ENCODE measurements at regions not wholly inside any gene's neighbourhood (a gene's known extent, or its start where the extent isn't known, plus 50 kb on each side); places are given as distances from the start of the nearest gene placed in this dataset.

DNA sequence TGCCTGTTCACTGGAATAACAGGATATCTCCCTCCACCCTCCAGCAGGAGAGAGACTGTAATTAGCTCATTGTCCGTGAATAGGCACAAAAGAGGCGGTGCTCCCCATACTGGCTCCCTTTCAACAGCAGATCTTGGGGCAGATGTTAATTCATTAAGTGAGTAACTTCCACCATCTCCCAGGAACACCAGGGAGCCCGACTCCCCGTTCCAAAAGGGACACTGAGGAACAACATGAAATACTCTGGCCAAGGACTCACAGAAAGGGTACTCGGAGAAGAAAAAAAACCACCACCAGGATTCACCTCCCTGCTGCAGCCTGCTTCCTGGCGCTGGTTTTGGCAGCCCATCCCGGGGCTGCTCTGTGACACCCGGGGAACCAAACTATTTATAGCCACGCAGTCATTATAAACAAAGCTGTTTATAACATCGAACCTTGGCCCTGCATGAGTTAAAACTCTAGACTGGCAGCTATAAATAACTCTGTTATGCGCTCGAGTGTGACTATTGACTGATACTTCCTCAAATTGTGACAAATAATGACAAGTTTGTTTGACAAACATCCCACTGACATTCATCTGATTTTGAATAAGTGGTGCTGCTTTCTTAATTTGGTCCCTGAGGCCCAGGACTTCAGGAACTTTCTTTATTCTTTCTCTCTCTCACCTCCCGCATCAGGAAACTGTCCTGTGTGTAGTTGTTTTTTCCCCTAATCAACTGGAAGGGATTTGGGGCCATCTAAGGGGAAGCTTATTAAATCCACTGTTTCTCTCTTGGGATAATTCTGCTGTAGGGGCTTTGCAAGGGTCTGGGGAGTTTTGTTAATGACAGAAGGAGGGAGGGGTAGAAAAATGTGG, 521.6 kb downstream of the CD83 start:
- TF ChIP-seq, protein P1, sequence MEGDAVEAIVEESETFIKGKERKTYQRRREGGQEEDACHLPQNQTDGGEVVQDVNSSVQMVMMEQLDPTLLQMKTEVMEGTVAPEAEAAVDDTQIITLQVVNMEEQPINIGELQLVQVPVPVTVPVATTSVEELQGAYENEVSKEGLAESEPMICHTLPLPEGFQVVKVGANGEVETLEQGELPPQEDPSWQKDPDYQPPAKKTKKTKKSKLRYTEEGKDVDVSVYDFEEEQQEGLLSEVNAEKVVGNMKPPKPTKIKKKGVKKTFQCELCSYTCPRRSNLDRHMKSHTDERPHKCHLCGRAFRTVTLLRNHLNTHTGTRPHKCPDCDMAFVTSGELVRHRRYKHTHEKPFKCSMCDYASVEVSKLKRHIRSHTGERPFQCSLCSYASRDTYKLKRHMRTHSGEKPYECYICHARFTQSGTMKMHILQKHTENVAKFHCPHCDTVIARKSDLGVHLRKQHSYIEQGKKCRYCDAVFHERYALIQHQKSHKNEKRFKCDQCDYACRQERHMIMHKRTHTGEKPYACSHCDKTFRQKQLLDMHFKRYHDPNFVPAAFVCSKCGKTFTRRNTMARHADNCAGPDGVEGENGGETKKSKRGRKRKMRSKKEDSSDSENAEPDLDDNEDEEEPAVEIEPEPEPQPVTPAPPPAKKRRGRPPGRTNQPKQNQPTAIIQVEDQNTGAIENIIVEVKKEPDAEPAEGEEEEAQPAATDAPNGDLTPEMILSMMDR (IDR thresholded peaks at IDR 0.05; ENCODE audit: extremely low read depth, low read depth, low read length): no peak
- no peak overlapping the region for H3K27ac ChIP-seq (ENCODE audit: low read depth, low read length)
- peak overlapping the region; percentile 87 for H2AFZ ChIP-seq (ENCODE audit: low read length)
- no peaks in the 10 kb centered on the region for H3K9me3 ChIP-seq (ENCODE audit: low read depth, low read length)
- H3K4me1 ChIP-seq (ENCODE audit: insufficient read depth, low read length): peaks cover 8% of the 10 kb centered on the region
- DNase-seq (ENCODE audit: insufficient read length, low spot score, missing footprints): peak; percentile 92
- no peaks in the 10 kb centered on the region for H3K36me3 ChIP-seq (ENCODE audit: insufficient read depth, low read length)
- H4K20me1 ChIP-seq (ENCODE audit: insufficient read depth, low read length): no peaks in the 10 kb centered on the region
- H3K27me3 ChIP-seq (ENCODE audit: insufficient read depth, low read length): no peaks in the 10 kb centered on the region
- no peaks in the 10 kb centered on the region for H3K79me2 ChIP-seq (ENCODE audit: insufficient read depth, low read length)
- H3K4me3 ChIP-seq (ENCODE audit: insufficient read depth, low read length): peak overlapping the region; percentile 60
- peak overlapping the region; percentile 83 for H3K4me2 ChIP-seq (ENCODE audit: insufficient read depth, low read length)

- H3K27ac ChIP-seq (ENCODE audit: low read depth, low read length): no peak overlapping the region
- TF ChIP-seq, protein P1 (IDR thresholded peaks at IDR 0.05; ENCODE audit: extremely low read depth, low read depth, low read length): no peak
- H3K4me3 ChIP-seq (ENCODE audit: insufficient read depth, low read length): no peak overlapping the region
- H3K4me2 ChIP-seq (ENCODE audit: insufficient read depth, low read length): no peak overlapping the region
- H4K20me1 ChIP-seq (ENCODE audit: insufficient read depth, low read length): no peaks in the 10 kb centered on the region
- H3K4me1 ChIP-seq (ENCODE audit: insufficient read depth, low read length): peaks cover 8% of the 10 kb centered on the region
- peak; percentile 44 for DNase-seq (ENCODE audit: insufficient read length, low spot score, missing footprints)
- H2AFZ ChIP-seq (ENCODE audit: low read length): no peak overlapping the region
- no peaks in the 10 kb centered on the region for H3K79me2 ChIP-seq (ENCODE audit: insufficient read depth, low read length)
- no peaks in the 10 kb centered on the region for H3K36me3 ChIP-seq (ENCODE audit: insufficient read depth, low read length)
- no peaks in the 10 kb centered on the region for H3K27me3 ChIP-seq (ENCODE audit: insufficient read depth, low read length)
- no peaks in the 10 kb centered on the region for H3K9me3 ChIP-seq (ENCODE audit: low read depth, low read length)
These were observed 522.5 kb downstream of the CD83 start for GRCh38 chr6:14639983-14640599.

- no peak overlapping the region for H3K27ac ChIP-seq (ENCODE audit: low read depth, low read length)
- H3K36me3 ChIP-seq (ENCODE audit: insufficient read depth, low read length): no peaks in the 10 kb centered on the region
- H4K20me1 ChIP-seq (ENCODE audit: insufficient read depth, low read length): no peaks in the 10 kb centered on the region
- no peak overlapping the region for H3K4me2 ChIP-seq (ENCODE audit: insufficient read depth, low read length)
- no peak for DNase-seq (ENCODE audit: insufficient read length, low spot score, missing footprints)
- peaks cover 8% of the 10 kb centered on the region for H3K4me1 ChIP-seq (ENCODE audit: insufficient read depth, low read length)
- no peaks in the 10 kb centered on the region for H3K9me3 ChIP-seq (ENCODE audit: low read depth, low read length)
- H2AFZ ChIP-seq (ENCODE audit: low read length): no peak overlapping the region
- no peaks in the 10 kb centered on the region for H3K79me2 ChIP-seq (ENCODE audit: insufficient read depth, low read length)
- no peak overlapping the region for H3K4me3 ChIP-seq (ENCODE audit: insufficient read depth, low read length)
- TF ChIP-seq, protein P1 (IDR thresholded peaks at IDR 0.05; ENCODE audit: extremely low read depth, low read depth, low read length): no peak
- no peaks in the 10 kb centered on the region for H3K27me3 ChIP-seq (ENCODE audit: insufficient read depth, low read length)
These were observed 523.1 kb downstream of the CD83 start for GRCh38 chr6:14640631-14641030.

DNA sequence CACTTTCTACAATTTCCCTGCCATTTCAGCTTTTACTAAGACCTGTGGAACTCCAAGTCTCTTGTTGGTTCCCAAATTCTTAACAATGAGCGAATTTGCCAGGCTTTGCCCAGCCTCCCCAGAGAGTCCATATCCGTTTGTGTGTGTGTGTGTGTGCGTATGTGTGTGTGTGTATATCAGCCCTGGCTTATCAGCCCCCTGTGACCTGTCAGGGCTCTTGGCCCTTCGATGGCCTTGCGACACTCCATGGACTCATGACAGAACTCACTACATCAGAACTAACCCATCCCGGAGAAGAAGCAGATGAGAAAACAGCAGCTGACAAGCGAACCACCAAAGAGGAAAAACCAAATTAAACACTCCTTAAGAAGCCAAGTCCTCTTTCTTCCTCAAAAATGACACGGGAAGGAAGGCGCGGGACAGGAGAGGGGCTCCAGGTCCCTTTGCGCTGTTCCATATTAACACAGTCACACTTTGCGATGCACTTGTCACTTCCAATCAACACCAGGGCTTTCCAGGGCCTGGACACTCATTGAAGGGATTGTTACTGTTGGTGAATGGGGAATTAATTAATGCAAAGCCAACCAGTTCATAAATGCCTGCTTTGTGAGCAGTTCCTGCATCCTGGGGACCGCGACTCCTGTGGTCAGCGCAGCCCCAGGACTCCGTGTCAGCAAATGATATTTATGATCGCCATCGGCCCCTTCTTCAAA, 524.0 kb downstream of the CD83 start:
- DNase-seq (ENCODE audit: insufficient read length, low spot score, missing footprints): no peak
- no peak overlapping the region for H2AFZ ChIP-seq (ENCODE audit: low read length)
- H4K20me1 ChIP-seq (ENCODE audit: insufficient read depth, low read length): no peaks in the 10 kb centered on the region
- no peak overlapping the region for H3K27ac ChIP-seq (ENCODE audit: low read depth, low read length)
- no peaks in the 10 kb centered on the region for H3K27me3 ChIP-seq (ENCODE audit: insufficient read depth, low read length)
- H3K4me1 ChIP-seq (ENCODE audit: insufficient read depth, low read length): peaks cover 8% of the 10 kb centered on the region
- no peaks in the 10 kb centered on the region for H3K36me3 ChIP-seq (ENCODE audit: insufficient read depth, low read length)
- TF ChIP-seq, protein P1 (IDR thresholded peaks at IDR 0.05; ENCODE audit: extremely low read depth, low read depth, low read length): no peak
- no peaks in the 10 kb centered on the region for H3K79me2 ChIP-seq (ENCODE audit: insufficient read depth, low read length)
- no peak overlapping the region for H3K4me3 ChIP-seq (ENCODE audit: insufficient read depth, low read length)
- H3K4me2 ChIP-seq (ENCODE audit: insufficient read depth, low read length): no peak overlapping the region
- H3K9me3 ChIP-seq (ENCODE audit: low read depth, low read length): no peaks in the 10 kb centered on the region
